H1 (cell line): ENCODE measurements at regions not wholly inside any gene's neighbourhood (a gene's known extent, or its start where the extent isn't known, plus 50 kb on each side); places are given as distances from the start of the nearest gene placed in this dataset.

Experiments used
- EP300 ChIP-seq, 2 experiments: IDR thresholded peaks; 1 replicate in 1 of 2; 2 replicates in 1 of 2; pipeline ENCODE4 v1.6.1; 2011 to 2012; ENCODE audit warnings: low read depth in 2 of 2, low read length in 2 of 2, mild to moderate bottlenecking in 2 of 2, borderline replicate concordance in 1 of 2, inconsistent platforms in 1 of 2, moderate library complexity in 1 of 2
- GTF2F1 ChIP-seq: IDR thresholded peaks from 2 replicates; pipeline ENCODE4 v1.6.1; 2012; ENCODE audit warnings: low read depth, low read length, improper control_type of control experiment, borderline replicate concordance
- KDM1A ChIP-seq: fragments of 200-600, 300-600 bp; sonication (generic); IDR thresholded peaks from 2 replicates; pipeline ENCODE4 v1.7.1; 2016; ENCODE audit warnings: mild to moderate bottlenecking, low read length, borderline replicate concordance
- KDM5A ChIP-seq: fragments of 200-600 bp; IDR thresholded peaks from 2 replicates; pipeline ENCODE4 v1.7.1; 2012; ENCODE audit warnings: mild to moderate bottlenecking, low read length, inconsistent platforms, mixed read lengths
- SIX5 ChIP-seq: IDR thresholded peaks from 2 replicates; pipeline ENCODE4 v1.6.1; 2011; ENCODE audit warnings: mild to moderate bottlenecking, low read depth, low read length
- SRF ChIP-seq: IDR thresholded peaks from 2 replicates; pipeline ENCODE4 v1.6.1; 2011; ENCODE audit warnings: mild to moderate bottlenecking, low read depth, low read length, moderate library complexity
- SUZ12 ChIP-seq: fragments of 200-600 bp; sonication (generic); IDR thresholded peaks from 2 replicates; pipeline ENCODE4 v1.6.1; 2012; ENCODE audit warnings: mild to moderate bottlenecking, inconsistent platforms, low read length, moderate library complexity, mixed read lengths
- TCF12 ChIP-seq: IDR thresholded peaks from 2 replicates; pipeline ENCODE4 v1.6.1; 2011; ENCODE audit warnings: low read depth, mild to moderate bottlenecking, low read length
- TF ChIP-seq, protein P1 (sequence below): fragments of 300-600 bp; sonication (generic); IDR thresholded peaks from 2 replicates; pipeline ENCODE4 v1.7.1; 2012; ENCODE audit warnings: low read length, moderate library complexity, mild to moderate bottlenecking, inconsistent platforms; ENCODE audit not compliant: insufficient replicate concordance
- TF ChIP-seq, protein P2 (sequence below): IDR thresholded peaks from 2 replicates; pipeline ENCODE4 v1.6.1; 2011; ENCODE audit warnings: low read depth, mild to moderate bottlenecking, low read length; ENCODE audit not compliant: insufficient read depth

DNA sequence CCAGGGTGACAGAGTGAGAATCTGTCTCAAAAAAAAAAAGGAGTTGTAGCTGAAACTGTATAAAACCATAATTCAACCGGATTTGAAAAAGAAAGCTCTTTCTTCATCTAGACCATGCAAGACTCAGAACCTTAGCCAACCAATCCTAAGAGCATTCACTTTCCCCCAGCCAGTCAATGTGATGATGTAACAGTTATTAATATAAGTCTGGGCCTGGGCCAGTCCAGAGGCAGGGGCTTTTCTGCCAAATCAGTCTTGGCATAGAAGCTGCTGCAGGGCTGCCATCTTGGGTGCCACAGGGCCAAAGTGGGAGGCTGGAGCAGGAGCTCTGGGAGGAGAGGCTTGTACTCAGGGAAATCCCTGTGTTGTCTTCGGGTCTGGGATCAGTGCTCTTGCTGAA, 288.4 kb downstream of the CLIC5 start (continued):
- TF ChIP-seq, protein P1, sequence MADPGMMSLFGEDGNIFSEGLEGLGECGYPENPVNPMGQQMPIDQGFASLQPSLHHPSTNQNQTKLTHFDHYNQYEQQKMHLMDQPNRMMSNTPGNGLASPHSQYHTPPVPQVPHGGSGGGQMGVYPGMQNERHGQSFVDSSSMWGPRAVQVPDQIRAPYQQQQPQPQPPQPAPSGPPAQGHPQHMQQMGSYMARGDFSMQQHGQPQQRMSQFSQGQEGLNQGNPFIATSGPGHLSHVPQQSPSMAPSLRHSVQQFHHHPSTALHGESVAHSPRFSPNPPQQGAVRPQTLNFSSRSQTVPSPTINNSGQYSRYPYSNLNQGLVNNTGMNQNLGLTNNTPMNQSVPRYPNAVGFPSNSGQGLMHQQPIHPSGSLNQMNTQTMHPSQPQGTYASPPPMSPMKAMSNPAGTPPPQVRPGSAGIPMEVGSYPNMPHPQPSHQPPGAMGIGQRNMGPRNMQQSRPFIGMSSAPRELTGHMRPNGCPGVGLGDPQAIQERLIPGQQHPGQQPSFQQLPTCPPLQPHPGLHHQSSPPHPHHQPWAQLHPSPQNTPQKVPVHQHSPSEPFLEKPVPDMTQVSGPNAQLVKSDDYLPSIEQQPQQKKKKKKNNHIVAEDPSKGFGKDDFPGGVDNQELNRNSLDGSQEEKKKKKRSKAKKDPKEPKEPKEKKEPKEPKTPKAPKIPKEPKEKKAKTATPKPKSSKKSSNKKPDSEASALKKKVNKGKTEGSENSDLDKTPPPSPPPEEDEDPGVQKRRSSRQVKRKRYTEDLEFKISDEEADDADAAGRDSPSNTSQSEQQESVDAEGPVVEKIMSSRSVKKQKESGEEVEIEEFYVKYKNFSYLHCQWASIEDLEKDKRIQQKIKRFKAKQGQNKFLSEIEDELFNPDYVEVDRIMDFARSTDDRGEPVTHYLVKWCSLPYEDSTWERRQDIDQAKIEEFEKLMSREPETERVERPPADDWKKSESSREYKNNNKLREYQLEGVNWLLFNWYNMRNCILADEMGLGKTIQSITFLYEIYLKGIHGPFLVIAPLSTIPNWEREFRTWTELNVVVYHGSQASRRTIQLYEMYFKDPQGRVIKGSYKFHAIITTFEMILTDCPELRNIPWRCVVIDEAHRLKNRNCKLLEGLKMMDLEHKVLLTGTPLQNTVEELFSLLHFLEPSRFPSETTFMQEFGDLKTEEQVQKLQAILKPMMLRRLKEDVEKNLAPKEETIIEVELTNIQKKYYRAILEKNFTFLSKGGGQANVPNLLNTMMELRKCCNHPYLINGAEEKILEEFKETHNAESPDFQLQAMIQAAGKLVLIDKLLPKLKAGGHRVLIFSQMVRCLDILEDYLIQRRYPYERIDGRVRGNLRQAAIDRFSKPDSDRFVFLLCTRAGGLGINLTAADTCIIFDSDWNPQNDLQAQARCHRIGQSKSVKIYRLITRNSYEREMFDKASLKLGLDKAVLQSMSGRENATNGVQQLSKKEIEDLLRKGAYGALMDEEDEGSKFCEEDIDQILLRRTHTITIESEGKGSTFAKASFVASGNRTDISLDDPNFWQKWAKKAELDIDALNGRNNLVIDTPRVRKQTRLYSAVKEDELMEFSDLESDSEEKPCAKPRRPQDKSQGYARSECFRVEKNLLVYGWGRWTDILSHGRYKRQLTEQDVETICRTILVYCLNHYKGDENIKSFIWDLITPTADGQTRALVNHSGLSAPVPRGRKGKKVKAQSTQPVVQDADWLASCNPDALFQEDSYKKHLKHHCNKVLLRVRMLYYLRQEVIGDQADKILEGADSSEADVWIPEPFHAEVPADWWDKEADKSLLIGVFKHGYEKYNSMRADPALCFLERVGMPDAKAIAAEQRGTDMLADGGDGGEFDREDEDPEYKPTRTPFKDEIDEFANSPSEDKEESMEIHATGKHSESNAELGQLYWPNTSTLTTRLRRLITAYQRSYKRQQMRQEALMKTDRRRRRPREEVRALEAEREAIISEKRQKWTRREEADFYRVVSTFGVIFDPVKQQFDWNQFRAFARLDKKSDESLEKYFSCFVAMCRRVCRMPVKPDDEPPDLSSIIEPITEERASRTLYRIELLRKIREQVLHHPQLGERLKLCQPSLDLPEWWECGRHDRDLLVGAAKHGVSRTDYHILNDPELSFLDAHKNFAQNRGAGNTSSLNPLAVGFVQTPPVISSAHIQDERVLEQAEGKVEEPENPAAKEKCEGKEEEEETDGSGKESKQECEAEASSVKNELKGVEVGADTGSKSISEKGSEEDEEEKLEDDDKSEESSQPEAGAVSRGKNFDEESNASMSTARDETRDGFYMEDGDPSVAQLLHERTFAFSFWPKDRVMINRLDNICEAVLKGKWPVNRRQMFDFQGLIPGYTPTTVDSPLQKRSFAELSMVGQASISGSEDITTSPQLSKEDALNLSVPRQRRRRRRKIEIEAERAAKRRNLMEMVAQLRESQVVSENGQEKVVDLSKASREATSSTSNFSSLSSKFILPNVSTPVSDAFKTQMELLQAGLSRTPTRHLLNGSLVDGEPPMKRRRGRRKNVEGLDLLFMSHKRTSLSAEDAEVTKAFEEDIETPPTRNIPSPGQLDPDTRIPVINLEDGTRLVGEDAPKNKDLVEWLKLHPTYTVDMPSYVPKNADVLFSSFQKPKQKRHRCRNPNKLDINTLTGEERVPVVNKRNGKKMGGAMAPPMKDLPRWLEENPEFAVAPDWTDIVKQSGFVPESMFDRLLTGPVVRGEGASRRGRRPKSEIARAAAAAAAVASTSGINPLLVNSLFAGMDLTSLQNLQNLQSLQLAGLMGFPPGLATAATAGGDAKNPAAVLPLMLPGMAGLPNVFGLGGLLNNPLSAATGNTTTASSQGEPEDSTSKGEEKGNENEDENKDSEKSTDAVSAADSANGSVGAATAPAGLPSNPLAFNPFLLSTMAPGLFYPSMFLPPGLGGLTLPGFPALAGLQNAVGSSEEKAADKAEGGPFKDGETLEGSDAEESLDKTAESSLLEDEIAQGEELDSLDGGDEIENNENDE: no peak
- TF ChIP-seq, protein P2, sequence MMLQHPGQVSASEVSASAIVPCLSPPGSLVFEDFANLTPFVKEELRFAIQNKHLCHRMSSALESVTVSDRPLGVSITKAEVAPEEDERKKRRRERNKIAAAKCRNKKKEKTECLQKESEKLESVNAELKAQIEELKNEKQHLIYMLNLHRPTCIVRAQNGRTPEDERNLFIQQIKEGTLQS: no peak
- TF ChIP-seq SUZ12: no peak
- TF ChIP-seq KDM5A: no peak
- no peak for TF ChIP-seq TCF12
- no peak for TF ChIP-seq KDM1A
- TF ChIP-seq SIX5: no peak
- TF ChIP-seq EP300 (IDR thresholded peaks at IDR 0.05; ENCODE audit: borderline replicate concordance in 1 of 2, low read depth in 2 of 2, low read length in 2 of 2): no peak
- TF ChIP-seq SRF: no peak
- TF ChIP-seq GTF2F1: no peak
